Ascending aorta (tissue), 2 donors: ENCODE measurements at regions not wholly inside any gene's neighbourhood (a gene's known extent, or its start where the extent isn't known, plus 50 kb on each side); places are given as distances from the start of the nearest gene placed in this dataset.

Experiments used
- DNase-seq, 2 donors: peaks; one replicate each; pipeline ENCODE4 v3.0.0-alpha.2; 2019; ENCODE audit warnings: low spot score in 2 of 2
- H3K27ac ChIP-seq, 2 donors: fragments of 200-600 bp; sonication (generic); one replicate each; pipeline ENCODE4 v1.5.1; 2016 to 2017; ENCODE audit warnings: mild to moderate bottlenecking in 1 of 2
- H3K27me3 ChIP-seq: fragments of 200-600 bp; sonication (generic); one replicate; pipeline ENCODE4 v1.5.1; 2017
- H3K36me3 ChIP-seq, 2 donors: fragments of 200-600 bp; sonication (generic); one replicate each; pipeline ENCODE4 v1.5.1; 2016
- H3K4me1 ChIP-seq, 2 donors: fragments of 200-600 bp; sonication (generic); one replicate each; pipeline ENCODE4 v1.5.1; 2016 to 2017; ENCODE audit warnings: mild to moderate bottlenecking in 1 of 2
- H3K4me3 ChIP-seq, 2 donors: fragments of 200-600 bp; sonication (generic); one replicate each; pipeline ENCODE4 v1.5.1; 2016 to 2017; ENCODE audit warnings: mild to moderate bottlenecking in 1 of 2
- H3K9me3 ChIP-seq, 2 donors: fragments of 200-600 bp; sonication (generic); one replicate each; pipeline ENCODE4 v1.5.1; 2016
- CTCF ChIP-seq, 3 experiments: fragments of 200-600 bp in 2 of 3; fragments of 450-650 bp in 1 of 3; sonication (generic) in 2 of 3; IDR thresholded peaks; one replicate each; pipeline ENCODE4 v1.5.1; 2016 to 2019; ENCODE audit warnings: antibody characterized with exemption in 3 of 3, mild to moderate bottlenecking in 1 of 3, moderate library complexity in 1 of 3
- intact Hi-C: fragments of 100-400 bp; cut with DNase I; formaldehyde crosslinking; loops from one replicate; pipeline ENCODE4 v1.15.1; 2023

GRCh38 chr1:112061056-112061455 is 71.6 kb upstream of the KCND3 start:
- intact Hi-C loops = no loop called here
- no peak overlapping the region for H3K4me3 ChIP-seq
- no peaks in the 10 kb centered on the region for H3K4me1 ChIP-seq
- no peaks in the 10 kb centered on the region for H3K9me3 ChIP-seq
- H3K27me3 ChIP-seq = no peaks in the 10 kb centered on the region
- H3K27ac ChIP-seq = no peak overlapping the region
- TF ChIP-seq CTCF (IDR thresholded peaks at IDR 0.05) = no peak
- H3K36me3 ChIP-seq = no peaks in the 10 kb centered on the region
- no peak for DNase-seq

GRCh38 chr1:112061901-112062320 is 72.4 kb upstream of the KCND3 start:
- intact Hi-C loops = no loop called here
- Histone ChIP-seq H3K4me1 (no peaks in the 10 kb centered on the region), H3K36me3 (no peaks in the 10 kb centered on the region), H3K4me3 (no peak overlapping the region), H3K27me3 (no peaks in the 10 kb centered on the region), H3K9me3 (no peaks in the 10 kb centered on the region), H3K27ac (no peak overlapping the region)
- no peak for TF ChIP-seq CTCF (IDR thresholded peaks at IDR 0.05)
- no peak for DNase-seq

- no peak for DNase-seq
- no peak for TF ChIP-seq CTCF (IDR thresholded peaks at IDR 0.05)
- H3K4me3 ChIP-seq = no peak overlapping the region
- H3K27ac ChIP-seq = no peak overlapping the region
- H3K4me1 ChIP-seq = no peaks in the 10 kb centered on the region
- H3K36me3 ChIP-seq = no peaks in the 10 kb centered on the region
- intact Hi-C loops = no loop called here
- no peaks in the 10 kb centered on the region for H3K9me3 ChIP-seq
- no peaks in the 10 kb centered on the region for H3K27me3 ChIP-seq
These were observed 74.6 kb upstream of the KCND3 start for GRCh38 chr1:112063781-112064728.

GRCh38 chr1:112067989-112068388 is 78.5 kb upstream of the KCND3 start:
- H3K36me3 ChIP-seq = no peaks in the 10 kb centered on the region
- intact Hi-C loops = no loop called here
- no peak overlapping the region for H3K27ac ChIP-seq
- H3K4me3 ChIP-seq = no peak overlapping the region
- no peaks in the 10 kb centered on the region for H3K27me3 ChIP-seq
- H3K4me1 ChIP-seq = no peaks in the 10 kb centered on the region
- no peak for TF ChIP-seq CTCF (IDR thresholded peaks at IDR 0.05)
- no peak for DNase-seq
- H3K9me3 ChIP-seq = peaks cover 0 to 10% of the 10 kb centered on the region in 2 donors

- Histone ChIP-seq H3K4me1 (no peaks in the 10 kb centered on the region), H3K9me3 (peaks cover 0 to 16% of the 10 kb centered on the region in 2 donors), H3K4me3 (no peak overlapping the region), H3K27ac (no peak overlapping the region), H3K27me3 (no peaks in the 10 kb centered on the region), H3K36me3 (no peaks in the 10 kb centered on the region)
- no peak for DNase-seq
- no peak for TF ChIP-seq CTCF (IDR thresholded peaks at IDR 0.05)
- intact Hi-C loops = no loop called here
These were observed 81.2 kb upstream of the KCND3 start for GRCh38 chr1:112070677-112071076.
